AG04449 (cell line): ENCODE measurements at regions not wholly inside any gene's neighbourhood (a gene's known extent, or its start where the extent isn't known, plus 50 kb on each side); places are given as distances from the start of the nearest gene placed in this dataset.
A peak's percentile ranks its signal among the peaks of the same experiment; 100 is the strongest.

Source experiments
- CTCF ChIA-PET: fragments of 350-600 bp; formaldehyde crosslinking; extraction: SDS; loops from one replicate; lab custom pipeline; 2021; ENCODE audit warnings: antibody characterized with exemption; lab: Yijun Ruan, JAX
- POLR2A ChIA-PET: fragments of 400-600, 350-600 bp; formaldehyde crosslinking; extraction: SDS; loops from one replicate; lab custom pipeline; 2020; ENCODE audit warnings: antibody characterized with exemption, inconsistent platforms; lab: Yijun Ruan, JAX
- DNase-seq: peaks from one replicate; pipeline ENCODE4 v3.0.0-alpha.2; 2010; ENCODE audit warnings: low read depth, low spot score
- H3K4me3 ChIP-seq: 2 replicates; pipeline ENCODE4 v1.5.1; 2011; ENCODE audit warnings: low read depth, mild to moderate bottlenecking, control low read depth, low read length
- TF ChIP-seq, protein P1 (sequence below): IDR thresholded peaks from one replicate; pipeline ENCODE4 v1.5.1; 2011; ENCODE audit warnings: mild to moderate bottlenecking, moderate library complexity, low read length, control low read depth, inconsistent platforms; ENCODE audit not compliant: insufficient read depth; ENCODE audit errors: missing control alignments

DNA sequence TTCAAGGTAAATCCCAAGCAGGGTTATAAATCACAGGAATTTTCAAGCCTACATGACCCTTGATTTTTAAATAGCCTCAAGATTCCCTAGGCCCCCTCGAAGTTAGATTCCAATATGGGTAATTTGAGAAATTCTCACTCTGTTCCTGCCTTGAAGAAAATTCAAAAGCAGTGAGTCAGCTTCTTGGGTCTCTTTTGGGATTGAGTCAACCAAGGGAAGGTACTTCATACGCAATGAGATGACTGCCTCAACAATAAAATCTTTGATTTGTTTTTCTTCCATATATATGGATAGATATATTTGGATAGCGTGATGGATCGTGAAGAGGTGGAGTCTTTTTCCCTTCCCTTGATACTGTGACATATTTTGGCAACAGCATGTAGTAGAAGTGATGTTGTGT is 180.4 kb upstream of the ATP2B1 start:
- CTCF ChIA-PET: interaction anchor here (1.4 kb wide), 1 partner anchor 9 kb away, joined by 4 read pairs; no protein-coding TSS in a partner anchor
- POLR2A ChIA-PET: no interaction called here
- no peak overlapping the region for H3K4me3 ChIP-seq
- no peak for DNase-seq
- TF ChIP-seq, protein P1, sequence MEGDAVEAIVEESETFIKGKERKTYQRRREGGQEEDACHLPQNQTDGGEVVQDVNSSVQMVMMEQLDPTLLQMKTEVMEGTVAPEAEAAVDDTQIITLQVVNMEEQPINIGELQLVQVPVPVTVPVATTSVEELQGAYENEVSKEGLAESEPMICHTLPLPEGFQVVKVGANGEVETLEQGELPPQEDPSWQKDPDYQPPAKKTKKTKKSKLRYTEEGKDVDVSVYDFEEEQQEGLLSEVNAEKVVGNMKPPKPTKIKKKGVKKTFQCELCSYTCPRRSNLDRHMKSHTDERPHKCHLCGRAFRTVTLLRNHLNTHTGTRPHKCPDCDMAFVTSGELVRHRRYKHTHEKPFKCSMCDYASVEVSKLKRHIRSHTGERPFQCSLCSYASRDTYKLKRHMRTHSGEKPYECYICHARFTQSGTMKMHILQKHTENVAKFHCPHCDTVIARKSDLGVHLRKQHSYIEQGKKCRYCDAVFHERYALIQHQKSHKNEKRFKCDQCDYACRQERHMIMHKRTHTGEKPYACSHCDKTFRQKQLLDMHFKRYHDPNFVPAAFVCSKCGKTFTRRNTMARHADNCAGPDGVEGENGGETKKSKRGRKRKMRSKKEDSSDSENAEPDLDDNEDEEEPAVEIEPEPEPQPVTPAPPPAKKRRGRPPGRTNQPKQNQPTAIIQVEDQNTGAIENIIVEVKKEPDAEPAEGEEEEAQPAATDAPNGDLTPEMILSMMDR: no peak

DNA sequence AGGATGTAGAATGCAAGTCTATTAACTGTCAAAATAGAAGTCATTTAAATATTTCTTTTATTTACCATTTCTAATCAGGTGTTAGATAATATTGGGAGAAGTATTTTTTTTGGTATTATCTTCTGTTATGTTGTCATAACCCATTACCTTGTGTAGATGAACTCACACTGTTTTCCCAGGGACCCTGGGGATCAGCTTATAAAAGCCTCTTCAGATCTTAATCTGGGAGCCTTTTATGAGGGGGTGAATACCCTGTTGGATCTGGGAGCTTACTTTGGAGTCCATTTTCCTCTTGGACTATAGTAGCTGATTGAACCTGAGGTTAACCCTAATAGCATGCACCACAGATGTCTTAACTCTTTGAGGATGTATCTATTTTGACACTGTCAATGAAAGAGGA is 176.3 kb upstream of the ATP2B1 start:
- DNase-seq: no peak
- CTCF ChIA-PET: no interaction called here
- no peak overlapping the region for H3K4me3 ChIP-seq
- POLR2A ChIA-PET: no interaction called here
- TF ChIP-seq, protein P1: no peak

DNA sequence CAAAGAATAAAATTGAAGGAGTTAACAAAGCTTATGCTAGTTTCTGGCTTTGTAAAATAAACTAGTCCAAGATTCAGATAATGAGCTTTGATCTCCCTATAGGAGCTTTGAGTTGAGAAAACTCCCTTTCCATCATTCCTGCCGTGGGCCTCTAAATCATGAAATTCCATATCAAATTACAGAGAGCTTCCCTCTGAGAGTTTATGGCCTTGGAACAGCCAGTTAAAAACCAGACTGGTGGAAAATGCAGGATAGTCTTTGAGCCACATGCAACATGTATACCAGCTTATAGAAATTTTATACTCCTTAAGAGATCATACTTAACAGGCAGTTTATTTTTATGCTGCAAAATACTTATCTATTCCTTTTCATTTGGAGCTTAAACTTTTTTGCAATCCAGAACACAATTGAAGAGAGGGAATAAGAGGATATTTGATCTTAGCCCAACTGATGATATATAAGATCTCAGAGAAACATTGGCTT is 175.8 kb upstream of the ATP2B1 start:
- CTCF ChIA-PET: interaction anchor here (0.9 kb wide), 1 partner anchor 175 kb away, joined by 3 read pairs; no protein-coding TSS in a partner anchor
- no peak overlapping the region for H3K4me3 ChIP-seq

DNA sequence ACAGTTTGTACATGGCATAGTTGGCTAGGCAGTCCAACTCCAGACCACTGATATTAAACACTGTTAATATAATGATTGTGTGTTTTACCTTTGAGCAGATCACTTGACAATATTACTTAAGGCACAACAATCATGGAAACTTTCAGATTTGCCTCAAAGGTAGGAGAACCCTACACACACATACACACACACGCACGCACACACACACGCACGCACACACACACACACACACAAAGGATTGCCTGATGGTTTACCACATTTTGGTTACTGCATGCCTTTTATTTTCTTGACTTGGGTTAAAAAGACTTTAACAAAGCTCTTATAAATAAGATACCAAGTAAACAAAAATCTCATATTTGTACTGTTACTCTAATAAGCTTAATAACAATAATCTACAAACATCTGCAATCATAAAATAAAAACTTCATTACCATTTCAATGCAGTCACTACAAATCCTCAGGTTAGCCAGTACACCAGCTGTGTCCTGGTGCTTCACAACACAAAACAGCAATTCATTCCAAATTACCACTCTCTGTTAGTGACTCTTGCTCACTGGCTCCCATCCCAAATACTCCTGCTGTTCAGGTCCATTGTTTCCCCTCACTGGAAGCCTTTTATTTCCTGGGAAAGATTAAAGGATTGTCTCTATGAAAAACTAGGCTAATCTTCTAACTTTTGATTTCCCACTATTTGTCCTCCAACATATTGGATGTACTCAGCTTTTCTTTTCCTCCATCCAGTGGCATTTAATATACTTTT is 175.2 kb upstream of the ATP2B1 start:
- ChIA-PET CTCF (interaction anchor here (0.9 kb wide), 1 partner anchor 174 kb away, joined by 3 read pairs; no protein-coding TSS in a partner anchor), POLR2A (interaction anchor here (0.7 kb wide), 1 partner anchor 10 kb away, joined by 3 read pairs; no protein-coding TSS in a partner anchor)
- no peak overlapping the region for H3K4me3 ChIP-seq
- TF ChIP-seq, protein P1: no peak
- no peak for DNase-seq

More for the DNA sequence above, 175.8 kb upstream of the ATP2B1 start:
- POLR2A ChIA-PET: interaction anchor here (0.7 kb wide), 1 partner anchor 11 kb away, joined by 3 read pairs; no protein-coding TSS in a partner anchor
- DNase-seq: no peak
- TF ChIP-seq, protein P1: no peak

DNA sequence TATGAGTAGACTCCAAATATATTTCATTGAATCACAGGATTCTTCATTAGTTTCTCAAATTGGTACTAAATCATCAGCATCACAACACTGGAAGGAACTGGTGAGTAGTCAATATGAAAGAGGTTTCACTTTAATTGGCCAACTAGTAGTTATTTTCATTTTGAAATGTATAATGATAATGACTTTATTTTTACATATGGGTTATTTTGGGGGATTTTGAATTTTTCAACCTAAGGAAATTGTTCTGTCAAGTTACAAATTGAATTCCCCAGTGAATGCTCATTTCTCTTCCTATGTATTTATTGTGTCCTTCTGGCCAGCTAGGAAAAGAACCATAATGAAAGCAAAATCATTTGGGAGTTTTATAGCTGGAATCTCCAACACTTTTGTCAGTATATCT is 174.2 kb upstream of the ATP2B1 start:
- no peak for DNase-seq
- POLR2A ChIA-PET: no interaction called here
- no peak overlapping the region for H3K4me3 ChIP-seq
- CTCF ChIA-PET: no interaction called here
- TF ChIP-seq, protein P1: no peak

DNA sequence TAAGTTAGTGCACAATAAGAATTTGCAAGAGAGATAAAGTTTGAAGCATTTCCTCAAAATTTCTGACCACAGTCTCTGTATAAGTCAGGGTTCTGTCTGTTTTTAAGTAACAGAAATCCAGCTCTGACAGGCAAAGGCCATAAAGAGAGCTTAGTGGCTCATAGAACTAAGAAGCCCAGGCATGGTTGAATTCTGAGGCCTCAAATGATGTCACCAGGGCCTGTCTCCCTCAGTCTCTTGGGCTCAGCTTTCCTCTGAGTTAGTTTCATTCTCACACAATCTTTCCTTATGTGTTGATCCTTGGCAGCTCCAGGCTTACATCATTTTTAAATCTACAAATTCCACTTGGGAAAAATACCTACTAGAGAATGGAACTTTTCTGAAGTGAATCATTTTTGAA is 173.4 kb upstream of the ATP2B1 start:
- DNase-seq: peak; percentile 61
- TF ChIP-seq, protein P1: no peak
- no peak overlapping the region for H3K4me3 ChIP-seq
- POLR2A ChIA-PET: no interaction called here
- CTCF ChIA-PET: no interaction called here
